GM19328 (cell line): ENCODE measurements at regions not wholly inside any gene's neighbourhood (a gene's known extent, or its start where the extent isn't known, plus 50 kb on each side); places are given as distances from the start of the nearest gene placed in this dataset.

Source experiments
- ATAC-seq: cut with Tn5 transposase; IDR thresholded peaks from one replicate; pipeline ENCODE4 v1.9.1; 2021; ENCODE audit warnings: mild to moderate bottlenecking, moderate library complexity; ENCODE audit not compliant: unreplicated experiment

DNA sequence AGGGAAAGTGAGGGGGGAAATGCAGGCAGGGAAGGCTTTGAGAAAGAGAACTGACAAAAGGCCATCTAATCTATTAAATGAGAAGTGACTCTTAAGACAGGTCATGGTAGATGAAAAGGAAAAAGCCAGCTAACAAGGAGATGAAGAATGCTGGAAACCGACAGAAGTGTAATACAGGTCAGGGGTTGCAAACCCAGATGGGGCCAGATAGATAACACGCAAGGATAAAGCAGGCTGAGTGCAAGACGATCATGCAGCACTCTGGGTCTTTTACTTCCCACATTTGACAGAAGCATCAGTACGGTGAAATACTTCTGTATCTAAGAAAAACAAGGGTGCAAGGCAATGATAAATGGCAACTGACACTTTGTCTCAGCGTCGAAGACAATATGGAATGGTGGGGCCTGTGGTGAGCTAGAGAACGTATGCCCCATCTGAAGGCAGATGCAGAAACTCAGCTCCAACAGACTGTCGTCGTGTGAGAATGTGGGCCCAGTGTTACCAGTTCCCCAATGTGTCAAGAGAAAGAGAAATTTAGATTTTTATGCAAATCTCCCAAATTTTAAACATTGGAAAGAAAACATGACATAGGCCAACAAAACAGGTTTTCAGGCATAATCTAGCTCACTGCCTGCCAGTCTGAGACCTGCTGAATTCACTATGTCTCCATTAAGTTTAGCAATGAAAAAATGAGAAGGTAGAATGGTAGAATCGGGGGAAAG lies 187.4 kb downstream of the PHLDA1 start:
- no peak for ATAC-seq

DNA sequence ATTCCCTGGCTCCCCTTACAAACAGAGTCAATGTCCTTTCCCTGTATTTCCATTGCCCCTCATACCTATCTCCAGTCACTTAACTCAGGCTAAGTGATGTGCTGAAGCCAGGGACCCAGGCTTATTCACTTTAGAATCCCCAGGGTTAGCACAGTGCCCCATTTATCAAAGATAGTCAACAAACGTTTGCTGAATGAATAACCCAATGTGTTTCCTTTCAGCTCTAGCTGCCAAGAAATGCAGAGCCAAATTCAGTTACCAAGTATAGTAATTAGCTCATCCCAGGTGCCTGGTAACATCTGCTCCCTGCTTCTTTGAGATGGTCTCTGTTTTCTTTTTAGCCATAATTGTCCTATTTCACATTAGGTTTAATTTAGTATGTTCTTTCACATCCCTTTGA lies 189.5 kb downstream of the PHLDA1 start:
- no peak for ATAC-seq

DNA sequence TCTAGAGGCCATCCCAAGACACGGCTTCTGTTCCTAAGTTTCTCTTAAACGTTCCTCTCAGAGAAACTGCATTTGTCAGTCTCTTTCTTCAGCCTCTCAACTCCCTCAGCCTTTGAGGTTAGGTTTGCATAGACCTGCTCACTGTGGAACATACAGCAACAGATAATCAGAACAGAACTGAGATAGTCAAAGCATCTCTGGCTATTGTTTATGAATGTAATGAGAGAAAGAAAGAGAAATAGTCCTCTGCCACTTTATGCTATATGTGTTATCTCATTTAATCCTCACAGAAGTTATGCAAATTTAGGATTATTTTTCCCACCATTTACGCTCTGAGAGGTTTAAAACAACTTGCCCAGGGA lies 190.6 kb downstream of the PHLDA1 start:
- no peak for ATAC-seq

DNA sequence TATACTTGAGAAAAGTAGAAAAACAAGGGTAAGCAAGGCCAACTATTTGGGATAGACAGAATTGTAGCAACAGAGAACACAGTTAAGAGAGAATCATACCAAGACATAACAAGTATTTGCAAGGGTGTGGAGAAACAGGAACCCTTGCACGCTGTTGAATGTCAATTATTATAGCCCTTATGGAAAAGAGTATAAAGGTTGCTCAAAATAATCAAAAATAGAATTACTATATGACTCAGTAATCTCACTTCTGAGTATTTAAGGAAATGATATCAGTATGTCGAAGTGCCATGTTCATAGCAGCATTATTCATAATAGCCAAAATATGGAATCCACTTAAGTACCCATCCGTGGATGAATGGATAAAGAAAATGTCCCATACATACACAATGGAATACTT lies 193.3 kb downstream of the PHLDA1 start:
- ATAC-seq = no peak

DNA sequence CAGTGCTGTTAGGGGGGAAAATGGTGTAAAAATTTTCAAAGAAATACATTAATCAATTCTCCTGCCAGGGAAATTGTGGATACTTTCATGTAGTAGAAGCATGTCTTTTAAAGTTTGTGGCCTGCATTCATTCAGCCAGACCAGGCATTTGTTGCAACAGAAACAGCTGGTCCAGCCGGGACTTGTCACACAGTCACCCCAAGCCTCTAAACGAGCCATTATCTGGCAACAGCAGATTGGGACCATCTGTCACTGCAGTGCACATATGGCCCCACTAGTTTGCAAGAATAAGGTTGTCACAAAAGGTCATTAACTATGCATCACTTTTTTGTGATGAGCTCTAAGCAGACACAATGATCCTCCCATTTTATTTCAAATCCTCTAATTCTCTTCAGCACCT lies 193.9 kb downstream of the PHLDA1 start:
- ATAC-seq = no peak

DNA sequence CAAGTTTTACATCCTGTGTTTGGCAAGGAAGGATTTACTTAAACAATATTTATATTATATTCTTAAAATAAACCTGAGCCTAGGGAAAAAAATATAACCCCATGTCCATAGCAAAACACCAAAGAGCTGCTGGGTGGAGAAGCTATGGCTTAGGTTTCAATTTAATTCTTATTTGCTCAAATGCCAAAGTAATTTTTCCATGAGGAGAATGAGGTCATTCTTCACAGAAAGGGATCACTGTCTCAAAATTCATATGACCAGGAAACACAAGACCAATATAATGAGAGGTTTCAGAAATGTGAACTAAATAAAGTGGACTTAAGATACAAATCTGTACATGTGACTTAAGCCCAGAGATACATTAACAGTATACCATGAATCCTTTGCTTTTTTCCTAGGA lies 195.0 kb downstream of the PHLDA1 start:
- ATAC-seq = no peak

DNA sequence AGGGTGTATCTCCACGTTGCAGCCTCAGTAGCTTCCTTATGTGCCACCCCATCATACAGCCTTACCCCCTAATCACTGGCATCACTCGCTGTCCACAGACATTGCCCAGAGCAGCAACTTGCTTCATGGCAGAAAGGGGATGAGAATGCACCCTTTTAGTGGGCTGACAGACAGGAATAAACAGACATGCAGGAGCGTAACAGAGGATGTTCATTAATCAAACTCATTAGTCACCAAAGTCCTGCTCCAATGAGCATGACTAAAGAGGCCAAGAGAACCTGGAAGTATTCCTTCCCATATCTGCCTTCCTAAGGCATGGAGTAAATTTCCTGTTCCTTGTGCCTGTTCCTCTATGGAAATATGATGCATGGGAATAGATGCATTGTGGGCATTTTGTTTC lies 197.0 kb downstream of the PHLDA1 start:
- ATAC-seq = no peak

DNA sequence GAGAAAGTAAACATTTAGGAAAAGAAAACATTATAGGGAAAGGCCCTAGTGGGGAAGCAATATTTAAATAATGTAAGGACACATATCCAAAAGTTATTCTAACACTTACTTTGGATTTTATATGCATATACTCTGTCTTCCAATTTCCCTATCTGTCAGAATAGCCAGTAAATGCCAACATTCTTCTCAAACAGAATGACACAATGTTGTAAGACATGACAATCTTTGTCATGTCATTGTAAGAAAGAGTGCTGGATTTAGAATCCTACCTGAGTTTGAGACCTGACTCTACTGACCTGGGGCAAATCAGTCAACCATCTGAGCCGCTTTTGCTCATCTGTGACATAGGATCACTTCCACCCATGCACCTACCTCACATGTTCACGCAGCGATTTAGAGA lies 198.3 kb downstream of the PHLDA1 start:
- ATAC-seq = no peak

DNA sequence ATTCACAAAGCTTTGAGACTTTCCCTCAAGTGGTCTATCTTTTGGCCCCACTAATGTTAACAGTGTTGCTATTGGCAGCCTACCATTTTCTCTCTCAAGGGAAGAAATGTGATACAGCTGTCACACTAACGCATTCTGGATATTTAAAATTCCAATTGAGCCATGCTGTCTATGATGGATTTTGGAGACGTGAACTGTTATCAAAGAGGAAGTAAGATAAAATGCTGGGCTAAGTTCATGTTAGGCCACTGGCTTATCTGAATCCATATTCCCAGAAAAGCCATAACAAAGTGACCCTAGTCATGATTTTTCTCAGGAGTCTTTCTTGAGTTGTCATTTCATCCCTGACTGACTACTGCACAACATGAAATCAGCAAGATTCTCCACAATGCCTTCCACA lies 200.2 kb downstream of the PHLDA1 start:
- ATAC-seq = no peak

DNA sequence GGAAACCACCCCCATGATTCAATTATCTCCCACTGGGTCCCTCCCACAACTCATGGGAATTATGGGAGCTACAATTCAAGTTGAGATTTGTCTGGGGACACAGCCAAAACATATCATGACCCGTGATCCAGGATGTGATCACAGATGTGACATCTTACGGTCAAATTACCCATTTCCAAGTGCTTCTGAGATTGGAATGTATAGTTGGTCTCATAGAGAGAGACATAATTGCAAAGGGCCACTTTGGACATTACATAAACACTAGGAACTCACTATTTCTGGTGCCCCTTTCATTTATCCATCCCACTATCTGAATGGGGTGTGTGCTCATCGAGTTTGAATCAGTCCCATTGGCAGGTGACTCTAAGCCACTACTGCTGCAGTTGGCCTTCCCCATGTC lies 204.5 kb downstream of the PHLDA1 start:
- ATAC-seq = no peak

DNA sequence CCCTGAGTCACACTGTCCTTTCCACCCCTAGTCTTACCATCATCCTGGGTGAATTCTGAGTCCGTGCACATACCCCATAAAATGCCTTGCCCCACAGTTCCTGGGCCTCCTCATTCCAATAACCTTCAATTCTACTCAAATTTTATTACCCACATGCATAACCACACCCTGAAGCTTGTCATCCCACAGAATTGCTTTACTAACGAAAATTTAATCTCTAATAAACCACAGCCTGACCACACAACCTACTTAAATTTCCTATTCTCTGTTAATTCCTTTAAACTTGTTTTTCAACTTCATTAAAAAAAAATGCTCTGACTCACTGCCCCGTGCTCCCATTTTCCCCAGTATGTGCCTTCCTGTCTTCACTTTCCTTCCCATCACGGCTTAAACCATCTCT lies 205.9 kb downstream of the PHLDA1 start:
- no peak for ATAC-seq

DNA sequence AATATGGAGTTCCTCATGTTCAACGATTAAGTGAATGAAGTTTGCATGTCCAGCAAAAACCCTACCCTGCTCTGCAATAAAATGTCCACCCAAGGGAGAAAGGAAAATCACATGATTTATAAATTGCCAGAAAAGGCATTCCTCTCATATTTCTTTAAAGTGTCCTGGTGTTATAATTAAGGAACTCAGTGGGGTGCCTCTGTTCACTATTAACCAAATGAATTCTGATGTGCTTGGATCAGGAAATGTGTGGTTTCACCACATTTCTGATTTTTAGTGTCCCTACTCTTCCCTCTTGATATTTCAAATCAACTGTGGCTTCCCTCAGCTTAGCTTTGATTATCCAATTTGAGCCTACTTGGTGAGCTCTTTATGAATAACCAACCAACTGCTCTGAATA lies 208.1 kb downstream of the PHLDA1 start:
- ATAC-seq = no peak

DNA sequence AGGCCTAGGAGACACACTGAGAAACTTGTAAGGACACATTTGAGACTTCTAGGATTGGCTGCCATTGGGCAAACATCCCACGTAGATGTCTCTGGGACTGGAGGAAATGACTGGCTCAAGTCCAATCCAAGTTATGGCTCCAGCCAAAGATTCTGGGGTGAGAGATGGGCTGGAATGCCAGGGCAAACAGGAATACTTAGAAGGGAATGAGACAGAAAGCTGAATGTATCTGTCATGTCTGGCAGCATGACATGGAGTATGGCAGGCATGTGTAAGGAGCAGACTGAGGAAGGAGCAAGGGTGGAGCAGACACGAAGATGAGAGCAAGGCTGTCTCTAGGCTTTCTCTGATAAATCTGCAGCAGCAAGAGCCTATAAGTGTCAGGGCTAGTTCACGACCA lies 209.2 kb downstream of the PHLDA1 start:
- no peak for ATAC-seq

DNA sequence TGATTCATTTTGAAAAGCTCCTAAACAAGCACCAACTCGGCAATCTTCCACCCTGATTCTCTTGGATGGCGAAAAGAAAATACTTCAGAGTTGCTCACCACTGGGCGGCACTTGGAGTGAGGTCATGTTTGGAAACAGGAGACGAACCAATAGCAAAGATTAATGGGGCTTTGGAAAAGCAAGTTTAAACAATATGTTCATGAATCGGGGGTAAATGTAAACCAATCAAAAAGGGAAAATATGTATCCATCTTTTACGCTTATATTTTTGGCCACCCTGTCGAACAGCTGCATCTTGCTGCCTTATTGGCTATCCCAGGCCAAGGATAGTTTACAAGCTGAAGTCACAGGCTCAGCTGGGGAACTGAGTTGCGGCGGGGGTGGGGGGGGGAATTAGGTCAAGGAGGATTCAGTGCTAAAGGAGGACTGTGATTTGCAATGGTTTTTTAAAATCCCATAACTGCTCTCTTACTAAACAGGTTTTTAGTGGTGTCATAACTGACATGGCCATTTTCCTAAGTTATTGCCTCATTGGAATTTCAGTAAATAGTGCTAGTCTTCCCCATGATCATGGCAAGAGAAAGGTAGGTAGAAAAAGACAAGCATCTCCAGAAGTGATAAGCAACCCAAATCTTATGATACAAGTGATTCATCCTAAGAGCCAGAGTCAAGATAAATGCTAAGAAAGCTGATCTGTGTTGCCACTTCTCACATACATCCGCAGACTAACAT lies 210.6 kb downstream of the PHLDA1 start:
- no peak for ATAC-seq

DNA sequence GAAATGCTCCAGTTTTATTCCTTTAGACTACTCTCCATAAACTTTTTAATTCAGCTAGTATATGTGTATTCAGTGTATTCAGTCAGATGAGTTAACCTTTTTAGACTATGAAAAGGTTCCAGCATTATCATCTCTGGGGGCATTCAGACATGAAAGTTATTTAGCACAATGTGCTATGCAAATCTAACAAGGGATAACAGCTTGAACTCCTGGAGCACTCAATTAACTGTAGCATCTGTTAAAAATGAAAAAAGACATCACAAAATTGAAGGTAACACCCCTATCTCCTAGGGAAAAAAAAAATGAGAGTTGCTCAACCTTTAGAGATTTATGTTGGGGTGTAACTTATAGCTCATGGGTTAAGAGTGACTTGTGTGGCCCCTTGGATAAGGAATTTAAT lies 211.5 kb downstream of the PHLDA1 start:
- no peak for ATAC-seq

DNA sequence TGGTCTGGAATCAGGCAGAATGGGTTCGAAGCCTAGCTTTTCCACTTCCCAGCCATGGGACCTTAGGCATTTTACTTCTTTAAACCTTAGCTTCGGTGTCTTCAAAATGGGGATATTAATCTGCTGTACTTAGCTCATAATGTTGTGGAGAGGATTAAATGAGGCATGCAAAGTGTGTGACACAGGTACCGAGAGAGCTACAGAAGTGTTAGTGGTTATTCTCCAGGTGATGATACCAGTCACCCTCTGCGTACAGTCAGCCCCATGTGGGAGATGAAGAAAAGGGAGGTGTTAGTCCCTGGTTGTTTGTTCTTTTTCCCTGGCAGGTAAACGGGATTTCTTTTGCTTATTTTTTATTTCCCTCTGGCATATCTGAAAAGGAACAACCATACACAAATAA lies 212.1 kb downstream of the PHLDA1 start:
- no peak for ATAC-seq

DNA sequence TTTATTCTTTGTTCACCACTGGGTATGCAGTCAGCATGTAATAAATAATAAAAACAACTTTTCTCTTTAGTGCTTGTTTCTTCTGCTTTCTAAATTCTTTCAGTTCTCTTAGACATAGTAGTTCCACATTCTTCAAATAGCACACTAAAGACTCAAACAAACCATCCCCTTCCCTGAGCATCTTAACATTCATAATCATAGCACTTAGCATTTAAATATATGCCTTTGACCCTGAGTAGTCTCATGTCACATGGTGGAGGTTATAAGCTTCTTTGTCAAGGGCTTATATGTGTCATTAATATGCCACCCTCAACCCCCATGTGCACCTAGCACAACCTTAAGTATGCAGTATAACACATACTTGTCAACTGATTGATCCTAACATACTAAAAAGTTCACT lies 212.7 kb downstream of the PHLDA1 start:
- ATAC-seq = no peak

DNA sequence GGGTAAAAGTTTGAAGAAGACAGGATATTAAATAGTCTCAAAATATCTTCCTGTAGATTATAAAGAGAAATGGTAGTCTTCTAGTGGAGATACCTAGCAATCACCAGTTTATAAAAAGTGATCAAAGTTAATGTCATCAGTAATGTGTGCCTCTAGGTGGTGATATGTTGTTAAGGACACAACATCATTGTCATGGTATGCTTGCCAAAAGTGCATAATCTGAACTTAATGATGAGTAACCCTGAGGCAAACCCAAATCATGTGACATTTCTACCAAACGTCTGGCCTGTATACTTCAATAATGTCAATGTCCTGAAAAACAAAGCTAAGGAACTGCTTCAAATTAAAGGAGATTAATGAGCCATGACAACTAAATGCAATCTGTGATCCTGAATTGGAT lies 214.7 kb downstream of the PHLDA1 start:
- ATAC-seq = no peak

DNA sequence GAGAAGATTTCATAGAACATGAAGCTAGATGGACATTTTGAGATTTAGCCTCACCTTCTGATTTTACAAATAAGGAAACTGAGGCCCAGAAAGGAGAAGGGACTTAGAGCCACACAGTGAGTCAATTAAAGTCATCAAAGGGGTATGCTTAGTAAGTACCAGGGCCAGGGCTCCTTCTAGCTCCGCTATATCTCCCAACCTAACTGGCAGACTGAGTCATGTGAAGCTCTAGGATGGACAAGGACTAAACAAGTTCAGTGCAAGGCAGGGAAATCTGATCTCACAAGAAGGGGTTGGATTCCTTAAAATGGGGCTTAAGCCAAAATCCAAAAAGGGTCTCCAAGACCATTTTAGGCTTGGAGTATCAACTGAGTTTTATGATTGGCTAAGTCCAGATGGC lies 215.8 kb downstream of the PHLDA1 start:
- ATAC-seq = no peak

DNA sequence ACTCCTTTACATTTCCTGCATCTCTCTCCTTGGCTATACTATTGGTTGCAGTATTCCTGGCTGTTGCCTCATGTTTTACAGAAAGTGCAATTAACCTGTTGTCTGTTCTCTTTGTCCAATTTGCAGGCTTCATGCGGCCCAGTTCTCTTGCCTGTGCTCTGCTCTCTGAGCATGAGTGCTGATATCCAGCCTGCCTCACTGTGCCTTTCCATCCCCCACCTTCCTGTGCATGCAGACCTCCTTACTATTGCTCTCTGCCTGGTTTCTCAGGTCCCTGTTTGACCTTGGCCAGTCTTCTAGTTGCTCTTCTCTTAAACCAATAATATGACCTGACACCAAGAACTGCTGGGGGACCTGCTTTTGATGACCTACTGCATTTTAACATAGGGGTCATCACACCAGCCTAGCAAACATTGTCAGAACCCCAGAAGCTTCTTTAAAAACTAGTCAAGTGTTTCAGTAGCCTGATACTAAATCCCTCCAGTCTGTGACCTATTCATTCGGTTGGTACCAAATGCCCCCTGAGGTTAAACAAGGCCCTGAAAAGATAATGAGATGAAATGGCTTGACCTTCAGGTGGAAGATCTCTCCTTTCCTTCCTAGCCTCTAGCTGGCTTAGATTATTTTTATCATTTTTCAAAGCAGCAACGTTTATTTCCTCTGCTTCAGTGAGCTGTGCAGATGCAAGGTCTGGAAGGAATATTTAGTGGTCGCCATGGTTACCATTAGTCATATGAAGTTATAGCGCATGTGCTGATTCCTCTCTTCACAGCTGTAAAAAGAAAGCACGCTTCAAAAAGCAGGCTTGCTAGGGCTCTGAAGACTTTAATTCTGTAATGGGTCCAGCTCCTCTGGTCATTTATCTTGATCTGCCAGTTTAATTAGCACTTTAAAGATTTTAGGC lies 216.5 kb downstream of the PHLDA1 start:
- no peak for ATAC-seq

DNA sequence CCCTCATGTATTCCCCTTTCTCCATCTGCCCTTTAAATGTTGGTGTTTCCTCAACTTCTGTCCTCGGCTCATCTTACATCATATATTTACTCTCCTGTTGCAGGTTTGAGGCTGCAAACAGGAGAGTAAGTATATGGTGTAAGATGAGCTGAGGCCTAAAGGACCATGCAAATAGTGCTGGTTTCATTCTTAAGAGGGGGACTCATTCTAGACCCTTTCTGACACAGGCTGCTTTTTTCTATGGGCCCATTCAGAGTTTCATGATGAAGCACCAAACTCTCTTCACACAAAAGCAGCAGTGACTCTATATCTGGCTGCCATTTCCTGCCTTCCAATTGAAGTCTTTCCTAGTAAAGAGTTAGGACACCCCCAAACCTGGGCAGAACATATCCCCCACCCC lies 218.5 kb downstream of the PHLDA1 start:
- ATAC-seq = no peak
